NB4 (cell line): ENCODE measurements at regions not wholly inside any gene's neighbourhood (a gene's known extent, or its start where the extent isn't known, plus 50 kb on each side); places are given as distances from the start of the nearest gene placed in this dataset.

Source experiments
- DNase-seq: peaks from one replicate; pipeline ENCODE4 v3.0.0; 2010; ENCODE audit warnings: low read depth
- H3K4me3 ChIP-seq: one replicate; pipeline ENCODE4 v1.5.1; 2011; ENCODE audit warnings: mild to moderate bottlenecking, low read depth, low read length, moderate library complexity
- CTCF ChIP-seq: IDR thresholded peaks from one replicate; pipeline ENCODE4 v1.5.1; 2012; ENCODE audit warnings: low read depth, low read length
- MAX ChIP-seq: IDR thresholded peaks from 2 replicates; pipeline ENCODE4 v1.6.1; 2011; ENCODE audit warnings: low read depth, low read length
- MYC ChIP-seq: IDR thresholded peaks from 2 replicates; pipeline ENCODE4 v1.6.1; 2011; ENCODE audit warnings: low read depth, low read length
- POLR2A ChIP-seq: IDR thresholded peaks from 2 replicates; pipeline ENCODE4 v1.6.1; 2011; ENCODE audit warnings: mild to moderate bottlenecking; ENCODE audit not compliant: insufficient read length; ENCODE audit errors: extremely low read depth

- DNase-seq: no peak
- TF ChIP-seq CTCF: no peak
- no peak for TF ChIP-seq MAX
- TF ChIP-seq POLR2A: no peak
- no peak for TF ChIP-seq MYC
- no peak overlapping the region for H3K4me3 ChIP-seq
These were observed 689.6 kb downstream of the TAF11L14 start for GRCh38 chr5:18323891-18324290.

GRCh38 chr5:18325431-18325830, 691.2 kb downstream of the TAF11L14 start:
- no peak for DNase-seq
- TF ChIP-seq MAX (no peak), CTCF (no peak), MYC (no peak)

GRCh38 chr5:18329328-18329727, 695.1 kb downstream of the TAF11L14 start:
- TF ChIP-seq CTCF (no peak), MAX (no peak), POLR2A (no peak), MYC (no peak)
- no peak for DNase-seq
- no peak overlapping the region for H3K4me3 ChIP-seq

More at GRCh38 chr5:18325431-18325830, 691.2 kb downstream of the TAF11L14 start:
- H3K4me3 ChIP-seq: no peak overlapping the region

- no peak for DNase-seq
- no peak overlapping the region for H3K4me3 ChIP-seq
- TF ChIP-seq MYC (no peak), CTCF (no peak)
These were observed 699.6 kb downstream of the TAF11L14 start for GRCh38 chr5:18333841-18334240.

GRCh38 chr5:18334949-18335348, 700.7 kb downstream of the TAF11L14 start:
- no peak for TF ChIP-seq MYC
- no peak for TF ChIP-seq MAX
- no peak for TF ChIP-seq CTCF
- no peak overlapping the region for H3K4me3 ChIP-seq
- no peak for DNase-seq

- no peak for TF ChIP-seq MAX
- no peak for TF ChIP-seq MYC
- no peak for TF ChIP-seq POLR2A
- DNase-seq: no peak
- no peak overlapping the region for H3K4me3 ChIP-seq
These were observed 720.6 kb downstream of the TAF11L14 start for GRCh38 chr5:18354828-18355227.
